GM12878 (cell line): ENCODE measurements at regions not wholly inside any gene's neighbourhood (a gene's known extent, or its start where the extent isn't known, plus 50 kb on each side); places are given as distances from the start of the nearest gene placed in this dataset.

Experiments
- ATAC-seq: fragments of 200-7000 bp; cut with Tn5 transposase; 3 replicates; pipeline ENCODE4 v1.9.1; 2020; ENCODE audit warnings: mild to moderate bottlenecking, moderate library complexity
- BruUV-seq: library from RNA; stranded (reverse); fragments of 400-500 nt; replicated peaks from 2 replicates; lab custom pipeline; 2021; lab: Mats Ljungman, UMichigan
- CTCF ChIA-PET: fragments of 300-600 bp; sonication (Branson Sonifier 250); formaldehyde crosslinking; extraction: SDS; loops from one replicate; lab custom pipeline; 2021; ENCODE audit warnings: inconsistent platforms; lab: Yijun Ruan, JAX
- POLR2A ChIA-PET: fragments of 350-600 bp; formaldehyde crosslinking; extraction: SDS; loops from one replicate; lab custom pipeline; 2021; ENCODE audit warnings: inconsistent platforms; lab: Charles Lee
- RAD21 ChIA-PET: fragments of 300-600 bp; sonication (Branson Sonifier 250); formaldehyde crosslinking; loops from one replicate; lab custom pipeline; 2023; ENCODE audit warnings: antibody characterized with exemption; ENCODE audit not compliant: unreplicated experiment; lab: Charles Lee
- SMC1A ChIA-PET: fragments of 300-600 bp; sonication (Branson Sonifier 250); formaldehyde crosslinking; loops from one replicate; lab custom pipeline; 2023; ENCODE audit not compliant: unreplicated experiment, uncharacterized antibody; lab: Charles Lee
- DNase-seq: peaks from one replicate; pipeline ENCODE4 v3.0.0-alpha.2; 2011; ENCODE audit warnings: low read depth, low spot score
- FAIRE-seq: peaks from 3 replicates; lab custom pipeline; 2011; peaks lifted over from hg19 to GRCh38; lab: Jason Lieb, UNC
- H2AFZ ChIP-seq: 2 replicates; pipeline ENCODE4 v1.6.0; 2011; ENCODE audit warnings: low read depth, low read length, control low read depth; ENCODE audit not compliant: control insufficient read depth
- H3K27ac ChIP-seq: 2 replicates; pipeline ENCODE4 v1.5.1; 2011; ENCODE audit warnings: control low read depth; ENCODE audit not compliant: control insufficient read depth, insufficient read depth
- H3K27me3 ChIP-seq, 2 experiments: replicated peaks in 1 of 2; 2 replicates each; pipeline versions ENCODE4 v1.6.0 to v1.6.1; 2011; ENCODE audit warnings: low read length in 1 of 2; ENCODE audit not compliant: control insufficient read depth in 2 of 2, insufficient read depth in 2 of 2
- H3K36me3 ChIP-seq, 2 experiments: 2 replicates each; pipeline ENCODE4 v1.5.1; 2011; ENCODE audit warnings: low read length in 1 of 2; ENCODE audit not compliant: control insufficient read depth in 2 of 2, insufficient read depth in 2 of 2
- H3K4me1 ChIP-seq: 2 replicates; pipeline ENCODE4 v1.6.1; 2011; ENCODE audit warnings: mild to moderate bottlenecking, low read length, moderate library complexity, mixed read lengths; ENCODE audit not compliant: control insufficient read depth, insufficient read depth
- H3K4me2 ChIP-seq: 2 replicates; pipeline ENCODE4 v1.6.0; 2011; ENCODE audit warnings: control low read depth; ENCODE audit not compliant: control insufficient read depth, insufficient read depth
- H3K4me3 ChIP-seq: fragments of 200-600 bp; sonication (generic); 2 replicates; pipeline ENCODE4 v1.5.1; 2016
- H3K79me2 ChIP-seq: 2 replicates; pipeline ENCODE4 v1.6.0; 2011; ENCODE audit warnings: low read length; ENCODE audit not compliant: control insufficient read depth, insufficient read depth
- H3K9ac ChIP-seq: 2 replicates; pipeline ENCODE4 v1.8.0; 2011; ENCODE audit warnings: low read length, control low read depth, mixed read lengths; ENCODE audit not compliant: control insufficient read depth, insufficient read depth
- H3K9me3 ChIP-seq: replicated peaks from 3 replicates; pipeline ENCODE4 v1.5.1; 2011; ENCODE audit warnings: mild to moderate bottlenecking, low read length; ENCODE audit not compliant: control insufficient read depth, insufficient read depth
- H4K20me1 ChIP-seq: 2 replicates; pipeline ENCODE4 v1.6.0; 2011; ENCODE audit not compliant: control insufficient read depth, insufficient read depth
- ASH2L ChIP-seq: fragments of 300-600, 200-600 bp; sonication (generic); IDR thresholded peaks from 2 replicates; pipeline ENCODE4 v1.6.1; 2017; ENCODE audit warnings: low read depth, mild to moderate bottlenecking, borderline replicate concordance
- BACH1 ChIP-seq: fragments of 450-650 bp; IDR thresholded peaks from 2 replicates; pipeline ENCODE4 v1.6.1; 2017; ENCODE audit warnings: mild to moderate bottlenecking, borderline replicate concordance
- CREM ChIP-seq: IDR thresholded peaks from 2 replicates; pipeline ENCODE4 v1.6.1; 2014; ENCODE audit warnings: antibody characterized with exemption, low read depth
- EED ChIP-seq: sonication (generic); IDR thresholded peaks from 2 replicates; pipeline ENCODE4 v1.6.1; 2016; ENCODE audit warnings: antibody characterized with exemption, low read depth
- GABPA ChIP-seq: IDR thresholded peaks from 2 replicates; pipeline ENCODE4 v1.6.1; 2014; ENCODE audit warnings: antibody characterized with exemption, low read depth, mild to moderate bottlenecking, inconsistent platforms
- HDAC6 ChIP-seq: fragments of 200-600 bp; sonication (generic); IDR thresholded peaks from one replicate; pipeline ENCODE4 v1.8.0; 2017; ENCODE audit warnings: antibody characterized with exemption; ENCODE audit not compliant: unreplicated experiment
- MTA2 ChIP-seq: fragments of 450-650 bp; IDR thresholded peaks from 2 replicates; pipeline ENCODE4 v1.6.1; 2016; ENCODE audit warnings: low read depth, mild to moderate bottlenecking, moderate library complexity
- MYC ChIP-seq: IDR thresholded peaks from 2 replicates; pipeline ENCODE4 v1.6.1; 2011; ENCODE audit warnings: mild to moderate bottlenecking, low read length, moderate library complexity, inconsistent platforms; ENCODE audit not compliant: insufficient read depth, insufficient replicate concordance, insufficient read length, severe bottlenecking
- NR2F1 ChIP-seq: fragments of 450-650 bp; conservative IDR thresholded peaks from 2 replicates; pipeline ENCODE4 v1.6.1; 2017; ENCODE audit warnings: mild to moderate bottlenecking
- NRF1 ChIP-seq: conservative IDR thresholded peaks from 2 replicates; pipeline ENCODE4 v1.6.1; 2011; ENCODE audit warnings: mild to moderate bottlenecking, low read depth, low read length, improper control_type of control experiment
- PML ChIP-seq: IDR thresholded peaks from 2 replicates; pipeline ENCODE4 v1.6.1; 2012; ENCODE audit warnings: low read length, inconsistent platforms
- RBBP5 ChIP-seq: fragments of 200-600 bp; sonication (generic); conservative IDR thresholded peaks from 2 replicates; pipeline ENCODE4 v1.6.1; 2016
- SMAD1 ChIP-seq: fragments of 450-650 bp; IDR thresholded peaks from 2 replicates; pipeline ENCODE4 v1.6.1; 2018; ENCODE audit warnings: mild to moderate bottlenecking, low read depth; ENCODE audit not compliant: partially characterized antibody
- SMARCA5 ChIP-seq: fragments of 450-650 bp; IDR thresholded peaks from 2 replicates; pipeline ENCODE4 v1.6.1; 2017; ENCODE audit warnings: mild to moderate bottlenecking
- SMC3 ChIP-seq: IDR thresholded peaks from 2 replicates; pipeline ENCODE4 v1.6.1; 2011; ENCODE audit warnings: low read length, improper control_type of control experiment, borderline replicate concordance
- YY1 ChIP-seq: IDR thresholded peaks from 2 replicates; pipeline ENCODE4 v1.6.1; 2011; ENCODE audit warnings: low read depth, mild to moderate bottlenecking, low read length
- WGBS: methylation state at CpG from one replicate; pipeline ENCODE4 v1.1.6; 2016; ENCODE audit warnings: low lambda C conversion rate; ENCODE audit not compliant: insufficient replicate concordance, insufficient coverage; ENCODE audit errors: missing lambda C conversion rate; 5-methylcytosine and 5-hydroxymethylcytosine counted together
- in situ Hi-C: fragments of 300-500 bp; cut with MboI; formaldehyde crosslinking; loops from 9 replicates; pipeline ENCODE4 v1.14.3; 2018; ENCODE audit warnings: mixed read lengths
- intact Hi-C: fragments of 100-400 bp; cut with micrococcal nuclease; formaldehyde crosslinking; loops from one replicate; pipeline ENCODE4 v1.14.2; 2022; ENCODE audit not compliant: unreplicated experiment
- TF ChIP-seq, protein P1 (sequence below): IDR thresholded peaks from 2 replicates; pipeline ENCODE4 v1.6.1; 2011; ENCODE audit warnings: borderline replicate concordance, low read depth, mild to moderate bottlenecking, moderate library complexity, low read length; ENCODE audit not compliant: insufficient read depth, poor library complexity, severe bottlenecking
- TF ChIP-seq, protein P2 (sequence below), 3 experiments: IDR thresholded peaks in 2 of 3; conservative IDR thresholded peaks in 1 of 3; 2 replicates each; pipeline ENCODE4 v1.5.1; 2011; ENCODE audit warnings: low read depth in 3 of 3, low read length in 3 of 3, mild to moderate bottlenecking in 3 of 3, control low read depth in 2 of 3, moderate library complexity in 2 of 3, inconsistent platforms in 1 of 3, mixed read lengths in 1 of 3; ENCODE audit not compliant: control insufficient read depth in 2 of 3, insufficient read depth in 1 of 3; ENCODE audit errors: extremely low read depth in 1 of 3

GRCh38 chr15:77839970-77840905 lies 207.5 kb upstream of the LINGO1 start:
- CTCF ChIA-PET = no interaction called here
- ATAC-seq (no peak), DNase-seq (no peak), FAIRE-seq (no peak)
- Histone ChIP-seq H3K27ac (no peak overlapping the region), H3K9me3 (peaks cover 2% of the 10 kb centered on the region; the same call in 2 of the 3 replicates), H3K27me3 (peaks cover 0 to 13% of the 10 kb centered on the region in 2 experiments; a peak in 2 of 4 replicates), H3K36me3 (no peaks in the 10 kb centered on the region), H3K4me2 (no peak overlapping the region), H3K4me1 (no peaks in the 10 kb centered on the region), H3K79me2 (no peaks in the 10 kb centered on the region), H4K20me1 (no peaks in the 10 kb centered on the region), H2AFZ (no peak overlapping the region), H3K4me3 (no peak overlapping the region), H3K9ac (no peak overlapping the region)
- no TSS peak for BruUV-seq
- intact Hi-C loops (no loop called here), in situ Hi-C loops (no loop called here)
- RAD21 ChIA-PET = no interaction called here
- POLR2A ChIA-PET = no interaction called here
- TF ChIP-seq MYC (no peak), MTA2 (no peak), YY1 (no peak), HDAC6 (no peak), RBBP5 (no peak), SMAD1 (no peak), NRF1 (no peak), SMC3 (no peak), NR2F1 (no peak), EED (no peak), CREM (no peak), BACH1 (no peak), SMARCA5 (no peak), GABPA (no peak), PML (no peak), ASH2L (no peak)
- TF ChIP-seq, protein P1, sequence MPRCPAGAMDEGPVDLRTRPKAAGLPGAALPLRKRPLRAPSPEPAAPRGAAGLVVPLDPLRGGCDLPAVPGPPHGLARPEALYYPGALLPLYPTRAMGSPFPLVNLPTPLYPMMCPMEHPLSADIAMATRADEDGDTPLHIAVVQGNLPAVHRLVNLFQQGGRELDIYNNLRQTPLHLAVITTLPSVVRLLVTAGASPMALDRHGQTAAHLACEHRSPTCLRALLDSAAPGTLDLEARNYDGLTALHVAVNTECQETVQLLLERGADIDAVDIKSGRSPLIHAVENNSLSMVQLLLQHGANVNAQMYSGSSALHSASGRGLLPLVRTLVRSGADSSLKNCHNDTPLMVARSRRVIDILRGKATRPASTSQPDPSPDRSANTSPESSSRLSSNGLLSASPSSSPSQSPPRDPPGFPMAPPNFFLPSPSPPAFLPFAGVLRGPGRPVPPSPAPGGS = no peak
- TF ChIP-seq, protein P2, sequence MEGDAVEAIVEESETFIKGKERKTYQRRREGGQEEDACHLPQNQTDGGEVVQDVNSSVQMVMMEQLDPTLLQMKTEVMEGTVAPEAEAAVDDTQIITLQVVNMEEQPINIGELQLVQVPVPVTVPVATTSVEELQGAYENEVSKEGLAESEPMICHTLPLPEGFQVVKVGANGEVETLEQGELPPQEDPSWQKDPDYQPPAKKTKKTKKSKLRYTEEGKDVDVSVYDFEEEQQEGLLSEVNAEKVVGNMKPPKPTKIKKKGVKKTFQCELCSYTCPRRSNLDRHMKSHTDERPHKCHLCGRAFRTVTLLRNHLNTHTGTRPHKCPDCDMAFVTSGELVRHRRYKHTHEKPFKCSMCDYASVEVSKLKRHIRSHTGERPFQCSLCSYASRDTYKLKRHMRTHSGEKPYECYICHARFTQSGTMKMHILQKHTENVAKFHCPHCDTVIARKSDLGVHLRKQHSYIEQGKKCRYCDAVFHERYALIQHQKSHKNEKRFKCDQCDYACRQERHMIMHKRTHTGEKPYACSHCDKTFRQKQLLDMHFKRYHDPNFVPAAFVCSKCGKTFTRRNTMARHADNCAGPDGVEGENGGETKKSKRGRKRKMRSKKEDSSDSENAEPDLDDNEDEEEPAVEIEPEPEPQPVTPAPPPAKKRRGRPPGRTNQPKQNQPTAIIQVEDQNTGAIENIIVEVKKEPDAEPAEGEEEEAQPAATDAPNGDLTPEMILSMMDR (IDR thresholded peaks at IDR 0.05 in 2 of 3, conservative IDR thresholded peaks at IDR 0.05 in 1 of 3; ENCODE audit: control insufficient read depth in 2 of 3, extremely low read depth in 1 of 3, insufficient read depth in 1 of 3, low read depth in 3 of 3, low read length in 3 of 3) = no peak
- SMC1A ChIA-PET = no interaction called here
- WGBS = 11% methylated on average over 11 of the region's 11 CpGs
